ENCODE measurements at regions not wholly inside any gene's neighbourhood (a gene's known extent, or its start where the extent isn't known, plus 50 kb on each side); places are given as distances from the start of the nearest gene placed in this dataset.

- TF ChIP-seq CTCF (conservative IDR thresholded peaks at IDR 0.05 in 1 of 2, IDR thresholded peaks at IDR 0.05 in 1 of 2; ENCODE audit: extremely low read depth in 1 of 2, insufficient read depth in 1 of 2, low read depth in 1 of 2, low read length in 2 of 2) = no peak
- TF ChIP-seq EZH2 (IDR thresholded peaks at IDR 0.05; ENCODE audit: borderline replicate concordance, low read length) = no peak
These were observed 251.8 kb upstream of the NR4A3 start for GRCh38 chr9:99569840-99570239.
